ENCODE measurements at regions not wholly inside any gene's neighbourhood (a gene's known extent, or its start where the extent isn't known, plus 50 kb on each side); places are given as distances from the start of the nearest gene placed in this dataset.

DNA sequence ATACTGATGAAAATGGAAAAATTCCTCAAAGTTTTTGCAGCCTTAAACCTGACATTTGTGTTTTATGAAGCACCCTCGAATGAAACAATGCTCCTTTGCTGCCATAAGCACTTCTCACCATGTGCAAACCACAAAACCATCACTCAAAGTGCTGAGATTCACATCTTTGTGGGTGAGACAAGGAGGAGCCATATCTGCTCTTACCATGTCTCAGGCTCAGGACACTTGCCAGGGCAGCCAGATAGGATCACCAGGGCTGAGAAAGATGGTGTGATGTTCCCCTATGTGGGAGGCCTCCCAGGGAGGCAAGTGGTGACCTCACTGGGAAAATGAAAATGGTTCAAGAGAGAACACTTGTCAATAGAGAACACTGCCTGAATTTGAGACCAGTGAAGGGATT lies 120.4 kb downstream of the CCDC34 start (continued):
- TF ChIP-seq, protein P1, sequence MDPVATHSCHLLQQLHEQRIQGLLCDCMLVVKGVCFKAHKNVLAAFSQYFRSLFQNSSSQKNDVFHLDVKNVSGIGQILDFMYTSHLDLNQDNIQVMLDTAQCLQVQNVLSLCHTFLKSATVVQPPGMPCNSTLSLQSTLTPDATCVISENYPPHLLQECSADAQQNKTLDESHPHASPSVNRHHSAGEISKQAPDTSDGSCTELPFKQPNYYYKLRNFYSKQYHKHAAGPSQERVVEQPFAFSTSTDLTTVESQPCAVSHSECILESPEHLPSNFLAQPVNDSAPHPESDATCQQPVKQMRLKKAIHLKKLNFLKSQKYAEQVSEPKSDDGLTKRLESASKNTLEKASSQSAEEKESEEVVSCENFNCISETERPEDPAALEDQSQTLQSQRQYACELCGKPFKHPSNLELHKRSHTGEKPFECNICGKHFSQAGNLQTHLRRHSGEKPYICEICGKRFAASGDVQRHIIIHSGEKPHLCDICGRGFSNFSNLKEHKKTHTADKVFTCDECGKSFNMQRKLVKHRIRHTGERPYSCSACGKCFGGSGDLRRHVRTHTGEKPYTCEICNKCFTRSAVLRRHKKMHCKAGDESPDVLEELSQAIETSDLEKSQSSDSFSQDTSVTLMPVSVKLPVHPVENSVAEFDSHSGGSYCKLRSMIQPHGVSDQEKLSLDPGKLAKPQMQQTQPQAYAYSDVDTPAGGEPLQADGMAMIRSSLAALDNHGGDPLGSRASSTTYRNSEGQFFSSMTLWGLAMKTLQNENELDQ (CRISPR knock-in tag; IDR thresholded peaks at IDR 0.05; ENCODE audit: borderline replicate concordance): no peak
- TF ChIP-seq TARDBP (IDR thresholded peaks at IDR 0.05) (no peak), GMEB1 (CRISPR knock-in tag; IDR thresholded peaks at IDR 0.05) (no peak), KAT2B (IDR thresholded peaks at IDR 0.05; ENCODE audit: low read depth, low read length) (no peak), RCOR1 (IDR thresholded peaks at IDR 0.05; ENCODE audit: borderline replicate concordance in 1 of 2, low read depth in 2 of 2, low read length in 2 of 2) (peak; percentile 41 to 80; a peak in 2 of 4 replicates), L3MBTL2 (IDR thresholded peaks at IDR 0.05) (peak; percentile 62), SP2 (IDR thresholded peaks at IDR 0.05; ENCODE audit: extremely low read depth, low read depth, low read length, poor library complexity, severe bottlenecking) (no peak), NCOA1 (IDR thresholded peaks at IDR 0.05; ENCODE audit: low read depth) (no peak), NR2C2 (CRISPR knock-in tag; IDR thresholded peaks at IDR 0.05) (no peak), NR2C2 (tag; IDR thresholded peaks at IDR 0.05) (no peak), HNRNPH1 (optimal IDR thresholded peaks at IDR 0.05; ENCODE audit: low read depth, low read length) (no peak), ZBTB5 (IDR thresholded peaks at IDR 0.05) (no peak), CBFA2T3 (IDR thresholded peaks at IDR 0.05) (peak; percentile 59)
- TF ChIP-seq, protein P2, sequence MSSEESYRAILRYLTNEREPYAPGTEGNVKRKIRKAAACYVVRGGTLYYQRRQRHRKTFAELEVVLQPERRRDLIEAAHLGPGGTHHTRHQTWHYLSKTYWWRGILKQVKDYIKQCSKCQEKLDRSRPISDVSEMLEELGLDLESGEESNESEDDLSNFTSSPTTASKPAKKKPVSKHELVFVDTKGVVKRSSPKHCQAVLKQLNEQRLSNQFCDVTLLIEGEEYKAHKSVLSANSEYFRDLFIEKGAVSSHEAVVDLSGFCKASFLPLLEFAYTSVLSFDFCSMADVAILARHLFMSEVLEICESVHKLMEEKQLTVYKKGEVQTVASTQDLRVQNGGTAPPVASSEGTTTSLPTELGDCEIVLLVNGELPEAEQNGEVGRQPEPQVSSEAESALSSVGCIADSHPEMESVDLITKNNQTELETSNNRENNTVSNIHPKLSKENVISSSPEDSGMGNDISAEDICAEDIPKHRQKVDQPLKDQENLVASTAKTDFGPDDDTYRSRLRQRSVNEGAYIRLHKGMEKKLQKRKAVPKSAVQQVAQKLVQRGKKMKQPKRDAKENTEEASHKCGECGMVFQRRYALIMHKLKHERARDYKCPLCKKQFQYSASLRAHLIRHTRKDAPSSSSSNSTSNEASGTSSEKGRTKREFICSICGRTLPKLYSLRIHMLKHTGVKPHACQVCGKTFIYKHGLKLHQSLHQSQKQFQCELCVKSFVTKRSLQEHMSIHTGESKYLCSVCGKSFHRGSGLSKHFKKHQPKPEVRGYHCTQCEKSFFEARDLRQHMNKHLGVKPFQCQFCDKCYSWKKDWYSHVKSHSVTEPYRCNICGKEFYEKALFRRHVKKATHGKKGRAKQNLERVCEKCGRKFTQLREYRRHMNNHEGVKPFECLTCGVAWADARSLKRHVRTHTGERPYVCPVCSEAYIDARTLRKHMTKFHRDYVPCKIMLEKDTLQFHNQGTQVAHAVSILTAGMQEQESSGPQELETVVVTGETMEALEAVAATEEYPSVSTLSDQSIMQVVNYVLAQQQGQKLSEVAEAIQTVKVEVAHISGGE (CRISPR knock-in tag; IDR thresholded peaks at IDR 0.05): 0 out of 6 replicates have a peak, but pooled peaks of 1 of the 3 experiments have one; percentile 20
- TF ChIP-seq, protein P3, sequence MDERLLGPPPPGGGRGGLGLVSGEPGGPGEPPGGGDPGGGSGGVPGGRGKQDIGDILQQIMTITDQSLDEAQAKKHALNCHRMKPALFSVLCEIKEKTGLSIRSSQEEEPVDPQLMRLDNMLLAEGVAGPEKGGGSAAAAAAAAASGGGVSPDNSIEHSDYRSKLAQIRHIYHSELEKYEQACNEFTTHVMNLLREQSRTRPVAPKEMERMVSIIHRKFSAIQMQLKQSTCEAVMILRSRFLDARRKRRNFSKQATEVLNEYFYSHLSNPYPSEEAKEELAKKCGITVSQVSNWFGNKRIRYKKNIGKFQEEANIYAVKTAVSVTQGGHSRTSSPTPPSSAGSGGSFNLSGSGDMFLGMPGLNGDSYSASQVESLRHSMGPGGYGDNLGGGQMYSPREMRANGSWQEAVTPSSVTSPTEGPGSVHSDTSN (CRISPR knock-in tag; IDR thresholded peaks at IDR 0.05; ENCODE audit: low read depth): no peak; the same call in 1 of the 2 replicates
- TF ChIP-seq, protein P3 (tag; conservative IDR thresholded peaks at IDR 0.05; ENCODE audit: low read depth): peak; percentile 75

All from K562 (cell line).